HCT116 (cell line): ENCODE measurements at regions not wholly inside any gene's neighbourhood (a gene's known extent, or its start where the extent isn't known, plus 50 kb on each side); places are given as distances from the start of the nearest gene placed in this dataset.

ENCODE experiments used
- POLR2A ChIP-seq: IDR thresholded peaks from 2 replicates; pipeline ENCODE4 v1.7.0; 2011; ENCODE audit warnings: borderline replicate concordance; ENCODE audit not compliant: insufficient read depth, insufficient read length; ENCODE audit errors: extremely low read depth
- TF ChIP-seq, protein P1 (sequence below), 3 experiments: fragments of 200-600 bp in 1 of 3; sonication (generic) in 1 of 3; IDR thresholded peaks in 2 of 3; conservative IDR thresholded peaks in 1 of 3; 2 replicates each; pipeline ENCODE4 v1.5.1; 2012 to 2017; ENCODE audit warnings: low read depth in 2 of 3, low read length in 2 of 3, antibody characterized with exemption in 1 of 3, borderline replicate concordance in 1 of 3, control low read depth in 1 of 3, mild to moderate bottlenecking in 1 of 3, mixed read lengths in 1 of 3, mixed run types in 1 of 3, moderate library complexity in 1 of 3; ENCODE audit not compliant: insufficient read depth in 1 of 3

DNA sequence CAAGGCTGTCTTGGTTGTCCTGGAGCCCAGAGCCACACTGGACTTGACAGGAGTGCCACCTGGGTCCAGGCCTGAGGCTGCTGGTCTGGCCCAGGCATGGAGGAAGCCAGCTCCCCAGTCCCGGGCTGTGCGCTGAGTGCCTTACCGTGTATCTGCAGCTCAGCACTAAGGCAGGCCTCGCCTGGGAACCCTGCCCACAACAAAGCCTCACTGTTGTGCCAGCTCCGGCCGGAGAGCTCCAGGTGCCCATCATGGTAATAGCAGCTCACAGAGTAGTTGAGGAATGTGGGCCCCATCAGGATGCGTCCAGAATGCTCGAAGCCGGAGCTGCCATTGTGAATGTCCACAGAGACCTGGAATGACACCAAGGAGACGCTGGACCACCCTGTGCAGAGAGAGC, 72.2 kb downstream of the RMI2 start:
- no peak for TF ChIP-seq POLR2A
- TF ChIP-seq, protein P1, sequence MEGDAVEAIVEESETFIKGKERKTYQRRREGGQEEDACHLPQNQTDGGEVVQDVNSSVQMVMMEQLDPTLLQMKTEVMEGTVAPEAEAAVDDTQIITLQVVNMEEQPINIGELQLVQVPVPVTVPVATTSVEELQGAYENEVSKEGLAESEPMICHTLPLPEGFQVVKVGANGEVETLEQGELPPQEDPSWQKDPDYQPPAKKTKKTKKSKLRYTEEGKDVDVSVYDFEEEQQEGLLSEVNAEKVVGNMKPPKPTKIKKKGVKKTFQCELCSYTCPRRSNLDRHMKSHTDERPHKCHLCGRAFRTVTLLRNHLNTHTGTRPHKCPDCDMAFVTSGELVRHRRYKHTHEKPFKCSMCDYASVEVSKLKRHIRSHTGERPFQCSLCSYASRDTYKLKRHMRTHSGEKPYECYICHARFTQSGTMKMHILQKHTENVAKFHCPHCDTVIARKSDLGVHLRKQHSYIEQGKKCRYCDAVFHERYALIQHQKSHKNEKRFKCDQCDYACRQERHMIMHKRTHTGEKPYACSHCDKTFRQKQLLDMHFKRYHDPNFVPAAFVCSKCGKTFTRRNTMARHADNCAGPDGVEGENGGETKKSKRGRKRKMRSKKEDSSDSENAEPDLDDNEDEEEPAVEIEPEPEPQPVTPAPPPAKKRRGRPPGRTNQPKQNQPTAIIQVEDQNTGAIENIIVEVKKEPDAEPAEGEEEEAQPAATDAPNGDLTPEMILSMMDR (IDR thresholded peaks at IDR 0.05 in 2 of 3, conservative IDR thresholded peaks at IDR 0.05 in 1 of 3; ENCODE audit: borderline replicate concordance in 1 of 3, insufficient read depth in 1 of 3, low read depth in 2 of 3, low read length in 2 of 3): no peak
